Peyer's patch (tissue), 4 donors: ENCODE measurements at regions not wholly inside any gene's neighbourhood (a gene's known extent, or its start where the extent isn't known, plus 50 kb on each side); places are given as distances from the start of the nearest gene placed in this dataset.

ENCODE experiments used
- DNase-seq, 3 donors: peaks; one replicate each; pipeline ENCODE4 v3.0.0-alpha.2; 2017 to 2019
- H3K27ac ChIP-seq, 4 donors: fragments of 200-600 bp; sonication (generic); one replicate each; pipeline ENCODE4 v1.5.1; 2016 to 2019
- H3K27me3 ChIP-seq, 2 donors: fragments of 200-600 bp; sonication (generic); one replicate each; pipeline ENCODE4 v1.5.1; 2019
- H3K36me3 ChIP-seq, 3 donors: fragments of 200-600 bp; sonication (generic); one replicate each; pipeline ENCODE4 v1.5.1; 2016 to 2019
- H3K4me1 ChIP-seq, 4 donors: fragments of 200-600 bp; sonication (generic); one replicate each; pipeline ENCODE4 v1.5.1; 2016 to 2019
- H3K4me3 ChIP-seq, 4 donors: fragments of 200-600 bp; sonication (generic); 1 replicate in 3 of 4; 2 replicates in 1 of 4; pipeline ENCODE4 v1.5.1; 2016 to 2019; ENCODE audit warnings: mild to moderate bottlenecking in 1 of 4
- H3K9me3 ChIP-seq, 4 donors: fragments of 200-600 bp; sonication (generic); one replicate each; pipeline ENCODE4 v1.5.1; 2016 to 2019; ENCODE audit warnings: mild to moderate bottlenecking in 1 of 4
- POLR2A ChIP-seq, 2 donors: fragments of 450-650 bp; IDR thresholded peaks; one replicate each; pipeline ENCODE4 v1.5.1; 2017; ENCODE audit warnings: antibody characterized with exemption in 2 of 2, mild to moderate bottlenecking in 2 of 2, moderate library complexity in 2 of 2
- TF ChIP-seq, protein P1 (sequence below), 6 experiments: fragments of 450-650 bp in 4 of 6; fragments of 200-600 bp in 2 of 6; sonication (generic) in 1 of 6; IDR thresholded peaks; one replicate each; pipeline ENCODE4 v1.5.1; 2017 to 2019; ENCODE audit warnings: antibody characterized with exemption in 6 of 6, mild to moderate bottlenecking in 3 of 6, moderate library complexity in 1 of 6

DNA sequence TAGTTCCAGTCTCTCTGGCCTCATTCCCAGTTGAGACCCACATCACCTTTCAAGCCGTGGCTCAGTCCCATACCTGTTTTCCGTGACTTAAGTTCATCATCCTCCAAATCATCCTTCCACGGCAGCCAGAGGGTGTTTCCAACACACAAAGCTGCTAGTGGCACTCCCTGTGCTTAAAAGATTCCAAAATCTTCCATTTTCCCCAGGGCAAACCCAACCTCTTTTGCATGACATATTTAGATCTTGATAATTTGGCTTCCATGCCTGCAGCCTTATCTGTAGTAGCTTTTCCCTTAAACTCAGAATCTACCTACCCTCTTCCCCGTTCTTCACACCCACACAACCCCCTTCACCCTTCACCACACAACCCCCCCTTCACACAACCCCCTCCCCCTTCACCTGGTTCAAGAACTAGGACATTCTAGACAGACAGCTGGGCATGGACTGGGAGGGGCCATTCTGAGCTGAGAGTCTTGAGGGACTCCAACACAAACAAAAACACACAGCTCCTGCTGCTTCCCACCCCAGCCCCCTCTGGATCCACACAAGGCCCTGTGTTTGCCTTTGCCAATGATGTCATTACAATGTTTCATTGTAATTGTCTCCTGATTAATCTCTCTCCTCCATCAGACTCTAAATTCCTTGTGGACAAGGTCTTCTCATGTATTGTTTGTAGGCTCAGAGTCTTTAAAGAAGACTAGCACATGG is 268.2 kb downstream of the SH3GL2 start:
- no peaks in the 10 kb centered on the region for H3K27me3 ChIP-seq
- H3K36me3 ChIP-seq, result no peaks in the 10 kb centered on the region
- DNase-seq, result no peak
- no peak overlapping the region for H3K27ac ChIP-seq
- no peak overlapping the region for H3K4me3 ChIP-seq
- H3K4me1 ChIP-seq, result no peaks in the 10 kb centered on the region
- TF ChIP-seq, protein P1, sequence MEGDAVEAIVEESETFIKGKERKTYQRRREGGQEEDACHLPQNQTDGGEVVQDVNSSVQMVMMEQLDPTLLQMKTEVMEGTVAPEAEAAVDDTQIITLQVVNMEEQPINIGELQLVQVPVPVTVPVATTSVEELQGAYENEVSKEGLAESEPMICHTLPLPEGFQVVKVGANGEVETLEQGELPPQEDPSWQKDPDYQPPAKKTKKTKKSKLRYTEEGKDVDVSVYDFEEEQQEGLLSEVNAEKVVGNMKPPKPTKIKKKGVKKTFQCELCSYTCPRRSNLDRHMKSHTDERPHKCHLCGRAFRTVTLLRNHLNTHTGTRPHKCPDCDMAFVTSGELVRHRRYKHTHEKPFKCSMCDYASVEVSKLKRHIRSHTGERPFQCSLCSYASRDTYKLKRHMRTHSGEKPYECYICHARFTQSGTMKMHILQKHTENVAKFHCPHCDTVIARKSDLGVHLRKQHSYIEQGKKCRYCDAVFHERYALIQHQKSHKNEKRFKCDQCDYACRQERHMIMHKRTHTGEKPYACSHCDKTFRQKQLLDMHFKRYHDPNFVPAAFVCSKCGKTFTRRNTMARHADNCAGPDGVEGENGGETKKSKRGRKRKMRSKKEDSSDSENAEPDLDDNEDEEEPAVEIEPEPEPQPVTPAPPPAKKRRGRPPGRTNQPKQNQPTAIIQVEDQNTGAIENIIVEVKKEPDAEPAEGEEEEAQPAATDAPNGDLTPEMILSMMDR (IDR thresholded peaks at IDR 0.05), result no peak
- TF ChIP-seq POLR2A (IDR thresholded peaks at IDR 0.05), result no peak
- H3K9me3 ChIP-seq, result peaks cover 0 to 3% (median 0%) of the 10 kb centered on the region in 4 donors

DNA sequence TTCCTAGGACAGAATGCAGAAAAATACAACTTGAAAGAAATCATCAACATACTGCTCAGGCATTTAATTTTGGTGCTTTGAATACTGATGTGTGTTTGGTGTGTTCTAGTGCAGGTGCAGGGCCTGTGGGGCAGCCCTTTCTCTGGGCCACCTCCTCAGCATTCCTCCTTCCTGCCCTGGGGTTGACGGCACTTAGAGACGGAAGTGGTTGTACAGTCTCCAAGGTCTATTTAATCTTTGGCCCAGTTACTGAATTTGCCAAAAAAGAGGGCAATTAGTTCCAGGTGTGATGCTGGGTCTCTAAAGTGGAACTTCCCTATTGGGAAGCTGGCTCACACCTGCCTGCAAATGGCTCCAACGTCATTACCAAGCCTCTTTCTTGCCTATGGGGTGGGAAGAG is 269.0 kb downstream of the SH3GL2 start:
- no peaks in the 10 kb centered on the region for H3K27me3 ChIP-seq
- peaks cover 0 to 3% (median 0%) of the 10 kb centered on the region in 4 donors for H3K9me3 ChIP-seq
- no peak for DNase-seq
- H3K36me3 ChIP-seq, result no peaks in the 10 kb centered on the region
- TF ChIP-seq, protein P1 (IDR thresholded peaks at IDR 0.05), result no peak
- TF ChIP-seq POLR2A (IDR thresholded peaks at IDR 0.05), result no peak
- H3K4me1 ChIP-seq, result no peaks in the 10 kb centered on the region
- no peak overlapping the region for H3K27ac ChIP-seq
- no peak overlapping the region for H3K4me3 ChIP-seq

DNA sequence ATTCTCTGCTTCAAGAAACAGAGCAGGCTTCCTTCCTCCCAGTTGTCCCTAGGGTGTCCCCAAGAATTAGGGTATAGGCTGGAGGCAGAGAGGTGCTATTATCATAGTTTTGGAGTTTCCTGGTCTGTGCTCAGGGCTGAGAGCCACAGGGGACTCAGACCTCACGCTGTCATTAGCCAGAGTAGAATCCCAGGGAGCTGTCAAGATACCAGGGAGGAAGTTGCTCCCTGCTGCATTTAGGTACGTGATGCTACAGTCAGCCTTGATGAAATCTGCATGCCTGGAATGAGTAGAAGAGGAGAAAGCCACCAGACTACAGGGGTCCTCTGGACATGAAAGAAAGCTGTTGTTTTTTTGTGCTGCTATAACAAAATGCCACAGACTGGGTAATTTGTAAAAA is 273.2 kb downstream of the SH3GL2 start:
- Histone ChIP-seq H3K9me3 (no peaks in the 10 kb centered on the region), H3K27ac (no peak overlapping the region), H3K36me3 (no peaks in the 10 kb centered on the region), H3K4me3 (no peak overlapping the region), H3K4me1 (no peaks in the 10 kb centered on the region), H3K27me3 (no peaks in the 10 kb centered on the region)
- no peak for TF ChIP-seq POLR2A (IDR thresholded peaks at IDR 0.05)
- TF ChIP-seq, protein P1 (IDR thresholded peaks at IDR 0.05), result no peak
- no peak for DNase-seq

DNA sequence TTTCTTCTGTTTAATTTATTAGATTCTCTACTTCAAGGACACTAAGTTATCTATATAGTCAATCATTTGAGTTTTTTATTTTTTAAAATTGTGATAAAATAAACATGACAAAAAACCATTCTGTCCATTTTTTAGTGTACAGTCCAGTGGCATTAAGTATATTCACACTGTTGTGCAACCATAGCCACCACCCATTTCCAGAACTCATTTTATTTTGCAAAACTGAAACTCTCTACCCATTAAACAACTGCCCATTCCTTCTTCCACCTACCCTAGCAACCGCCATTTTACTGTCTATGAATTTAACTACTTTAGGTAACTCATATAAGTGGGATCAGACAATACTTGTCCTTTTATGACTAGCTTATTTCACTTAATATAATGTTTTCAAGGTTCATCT is 275.6 kb downstream of the SH3GL2 start:
- Histone ChIP-seq H3K4me1 (no peaks in the 10 kb centered on the region), H3K9me3 (no peaks in the 10 kb centered on the region), H3K27me3 (no peaks in the 10 kb centered on the region), H3K4me3 (no peak overlapping the region), H3K27ac (no peak overlapping the region), H3K36me3 (no peaks in the 10 kb centered on the region)
- TF ChIP-seq, protein P1 (IDR thresholded peaks at IDR 0.05), result no peak
- no peak for TF ChIP-seq POLR2A (IDR thresholded peaks at IDR 0.05)
- DNase-seq, result no peak

DNA sequence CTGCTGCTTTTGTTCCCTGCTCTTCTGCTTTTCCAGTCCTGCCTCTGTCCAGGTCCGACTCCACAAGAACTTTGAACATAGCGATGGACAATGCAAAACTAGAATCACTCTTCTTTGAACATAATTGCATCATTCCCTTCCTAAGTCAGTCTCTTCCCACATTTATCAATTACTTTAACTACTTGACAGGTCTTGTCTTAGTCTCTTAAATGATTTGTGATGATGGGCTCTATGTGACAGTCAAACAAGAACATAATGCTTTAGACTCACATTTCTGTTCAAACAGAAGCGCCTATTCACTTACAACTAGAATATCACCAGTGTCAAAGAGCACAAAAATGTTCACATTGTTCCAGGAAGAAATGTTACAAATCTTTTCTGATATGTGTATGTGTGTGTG is 278.1 kb downstream of the SH3GL2 start:
- no peak overlapping the region for H3K27ac ChIP-seq
- DNase-seq, result no peak
- no peak overlapping the region for H3K4me3 ChIP-seq
- no peak for TF ChIP-seq POLR2A (IDR thresholded peaks at IDR 0.05)
- TF ChIP-seq, protein P1 (IDR thresholded peaks at IDR 0.05), result no peak
- no peaks in the 10 kb centered on the region for H3K9me3 ChIP-seq
- H3K27me3 ChIP-seq, result no peaks in the 10 kb centered on the region
- H3K36me3 ChIP-seq, result no peaks in the 10 kb centered on the region
- no peaks in the 10 kb centered on the region for H3K4me1 ChIP-seq

DNA sequence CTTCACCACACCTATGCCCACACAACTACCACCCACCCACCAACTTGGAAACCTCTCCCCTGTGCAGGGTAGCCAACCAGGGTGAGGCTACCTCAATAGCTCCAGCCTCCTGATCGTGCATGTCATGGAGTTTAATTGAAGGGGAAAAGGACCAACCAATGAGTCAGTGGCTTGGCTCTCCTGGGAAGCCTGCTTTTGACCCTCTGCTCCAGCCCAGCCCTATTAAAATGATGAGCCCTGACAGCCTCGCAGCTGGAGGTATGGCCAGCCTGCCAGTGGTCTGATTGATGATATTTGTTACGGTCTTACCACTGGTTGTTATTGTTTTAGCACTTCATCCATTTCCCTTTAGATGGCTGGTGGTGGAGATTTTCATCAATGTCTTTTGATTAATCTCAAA is 280.4 kb downstream of the SH3GL2 start:
- DNase-seq, result no peak
- no peak for TF ChIP-seq POLR2A (IDR thresholded peaks at IDR 0.05)
- no peak overlapping the region for H3K27ac ChIP-seq
- H3K4me1 ChIP-seq, result no peaks in the 10 kb centered on the region
- no peaks in the 10 kb centered on the region for H3K36me3 ChIP-seq
- no peaks in the 10 kb centered on the region for H3K27me3 ChIP-seq
- no peaks in the 10 kb centered on the region for H3K9me3 ChIP-seq
- H3K4me3 ChIP-seq, result no peak overlapping the region
